ENCODE measurements at regions not wholly inside any gene's neighbourhood (a gene's known extent, or its start where the extent isn't known, plus 50 kb on each side); places are given as distances from the start of the nearest gene placed in this dataset.

DNA sequence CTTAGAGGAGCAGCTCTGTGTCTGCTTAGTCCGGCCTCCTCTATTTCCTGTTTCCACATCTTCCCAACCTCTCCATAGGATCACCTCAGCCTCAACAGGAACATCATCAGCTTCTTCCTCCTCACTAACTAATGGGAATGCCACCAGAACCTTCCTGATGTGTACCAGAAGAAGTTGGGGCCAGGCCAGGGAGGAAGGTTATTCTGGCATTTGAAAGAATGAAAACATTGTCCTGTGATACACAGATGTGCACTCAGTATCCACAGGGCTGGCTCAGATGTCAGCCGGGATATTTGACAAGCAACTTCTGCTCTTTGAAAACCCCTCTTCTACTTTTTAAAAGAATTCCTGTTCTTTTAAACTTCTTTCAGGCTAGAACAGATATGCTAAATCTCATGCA is 63.6 kb downstream of the TMEM30B start:
- TF ChIP-seq, protein P1, sequence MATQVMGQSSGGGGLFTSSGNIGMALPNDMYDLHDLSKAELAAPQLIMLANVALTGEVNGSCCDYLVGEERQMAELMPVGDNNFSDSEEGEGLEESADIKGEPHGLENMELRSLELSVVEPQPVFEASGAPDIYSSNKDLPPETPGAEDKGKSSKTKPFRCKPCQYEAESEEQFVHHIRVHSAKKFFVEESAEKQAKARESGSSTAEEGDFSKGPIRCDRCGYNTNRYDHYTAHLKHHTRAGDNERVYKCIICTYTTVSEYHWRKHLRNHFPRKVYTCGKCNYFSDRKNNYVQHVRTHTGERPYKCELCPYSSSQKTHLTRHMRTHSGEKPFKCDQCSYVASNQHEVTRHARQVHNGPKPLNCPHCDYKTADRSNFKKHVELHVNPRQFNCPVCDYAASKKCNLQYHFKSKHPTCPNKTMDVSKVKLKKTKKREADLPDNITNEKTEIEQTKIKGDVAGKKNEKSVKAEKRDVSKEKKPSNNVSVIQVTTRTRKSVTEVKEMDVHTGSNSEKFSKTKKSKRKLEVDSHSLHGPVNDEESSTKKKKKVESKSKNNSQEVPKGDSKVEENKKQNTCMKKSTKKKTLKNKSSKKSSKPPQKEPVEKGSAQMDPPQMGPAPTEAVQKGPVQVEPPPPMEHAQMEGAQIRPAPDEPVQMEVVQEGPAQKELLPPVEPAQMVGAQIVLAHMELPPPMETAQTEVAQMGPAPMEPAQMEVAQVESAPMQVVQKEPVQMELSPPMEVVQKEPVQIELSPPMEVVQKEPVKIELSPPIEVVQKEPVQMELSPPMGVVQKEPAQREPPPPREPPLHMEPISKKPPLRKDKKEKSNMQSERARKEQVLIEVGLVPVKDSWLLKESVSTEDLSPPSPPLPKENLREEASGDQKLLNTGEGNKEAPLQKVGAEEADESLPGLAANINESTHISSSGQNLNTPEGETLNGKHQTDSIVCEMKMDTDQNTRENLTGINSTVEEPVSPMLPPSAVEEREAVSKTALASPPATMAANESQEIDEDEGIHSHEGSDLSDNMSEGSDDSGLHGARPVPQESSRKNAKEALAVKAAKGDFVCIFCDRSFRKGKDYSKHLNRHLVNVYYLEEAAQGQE (IDR thresholded peaks at IDR 0.05; ENCODE audit: insufficient read depth in 1 of 2, low read depth in 2 of 2, low read length in 2 of 2) = no peak
- TF ChIP-seq TAF1 (IDR thresholded peaks at IDR 0.05; ENCODE audit: borderline replicate concordance, insufficient read depth, low read length) (no peak), FOXP2 (optimal IDR thresholded peaks at IDR 0.05; ENCODE audit: borderline replicate concordance, extremely low read depth, extremely low read length, insufficient read depth) (no peak)

DNA sequence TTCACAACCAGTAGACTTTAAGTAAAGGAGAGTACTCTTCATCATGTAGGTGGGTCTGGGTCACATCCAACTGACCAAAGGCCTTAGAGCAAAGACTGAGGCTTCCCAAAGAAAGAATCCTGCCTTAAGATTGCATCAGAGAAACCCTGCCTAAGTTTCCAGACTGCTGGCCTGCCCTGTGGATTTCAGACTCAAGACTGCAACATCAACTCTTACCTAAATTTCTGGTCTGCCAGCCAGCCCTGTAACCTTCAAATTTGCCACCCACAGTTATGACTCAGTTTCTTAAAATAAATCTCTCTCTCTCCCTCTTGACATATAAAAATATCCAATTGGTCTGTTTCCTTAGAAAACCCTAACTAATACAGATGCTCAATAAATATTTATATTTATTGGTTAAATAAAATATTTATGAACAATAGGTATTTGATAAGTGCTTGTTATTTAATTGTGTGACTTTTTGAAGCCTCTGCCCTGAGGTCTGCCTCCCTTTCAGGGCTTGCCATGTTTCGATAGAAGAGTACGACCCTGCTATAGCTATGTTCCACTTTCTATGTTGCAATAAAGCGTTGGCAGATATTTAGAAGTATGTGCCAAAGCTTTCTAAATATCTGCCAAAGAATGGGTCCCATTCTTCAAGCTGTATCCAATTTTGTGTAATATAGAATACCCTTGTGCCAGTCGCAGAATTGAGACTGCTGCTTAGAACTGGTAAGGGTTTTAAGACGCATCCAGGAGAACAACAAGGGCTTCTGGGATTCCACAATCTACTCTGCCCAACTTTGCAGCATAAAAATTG is 65.7 kb downstream of the TMEM30B start:
- TF ChIP-seq POLR2AphosphoS5 (IDR thresholded peaks at IDR 0.05; ENCODE audit: low read depth, low read length) = no peak
- TF ChIP-seq TAF1 (IDR thresholded peaks at IDR 0.05; ENCODE audit: borderline replicate concordance, insufficient read depth, low read length) = no peak
- TF ChIP-seq FOXP2 (optimal IDR thresholded peaks at IDR 0.05; ENCODE audit: borderline replicate concordance, extremely low read depth, extremely low read length, insufficient read depth) = no peak
- TF ChIP-seq SIN3A (IDR thresholded peaks at IDR 0.05; ENCODE audit: borderline replicate concordance, insufficient read depth, low read length) = no peak
- TF ChIP-seq, protein P1 (IDR thresholded peaks at IDR 0.05; ENCODE audit: insufficient read depth in 1 of 2, low read depth in 2 of 2, low read length in 2 of 2) = no peak

DNA sequence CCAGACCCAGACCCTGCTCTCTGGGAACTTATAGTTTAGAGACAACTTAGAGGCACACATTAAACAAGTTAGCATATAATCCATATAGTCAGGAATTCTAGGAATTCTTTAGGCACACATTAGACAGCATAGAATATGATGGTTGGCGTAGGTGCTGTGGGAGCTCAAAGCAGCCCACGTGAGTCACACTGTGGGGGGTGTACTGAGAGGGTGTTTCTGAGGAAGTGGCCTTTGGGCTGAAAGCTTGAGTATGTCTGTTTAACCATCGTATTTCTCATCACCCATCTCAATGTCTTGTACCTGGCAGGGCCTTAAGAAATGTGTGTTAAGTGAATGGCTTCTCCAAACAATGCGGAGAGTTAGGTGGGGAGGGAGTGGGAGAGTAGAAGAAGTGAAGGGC is 67.2 kb downstream of the TMEM30B start:
- TF ChIP-seq, protein P1 (IDR thresholded peaks at IDR 0.05; ENCODE audit: insufficient read depth in 1 of 2, low read depth in 2 of 2, low read length in 2 of 2) = no peak
- TF ChIP-seq TAF1 (IDR thresholded peaks at IDR 0.05; ENCODE audit: borderline replicate concordance, insufficient read depth, low read length) (no peak), FOXP2 (optimal IDR thresholded peaks at IDR 0.05; ENCODE audit: borderline replicate concordance, extremely low read depth, extremely low read length, insufficient read depth) (no peak), POLR2AphosphoS5 (IDR thresholded peaks at IDR 0.05; ENCODE audit: low read depth, low read length) (no peak), SIN3A (IDR thresholded peaks at IDR 0.05; ENCODE audit: borderline replicate concordance, insufficient read depth, low read length) (no peak)

DNA sequence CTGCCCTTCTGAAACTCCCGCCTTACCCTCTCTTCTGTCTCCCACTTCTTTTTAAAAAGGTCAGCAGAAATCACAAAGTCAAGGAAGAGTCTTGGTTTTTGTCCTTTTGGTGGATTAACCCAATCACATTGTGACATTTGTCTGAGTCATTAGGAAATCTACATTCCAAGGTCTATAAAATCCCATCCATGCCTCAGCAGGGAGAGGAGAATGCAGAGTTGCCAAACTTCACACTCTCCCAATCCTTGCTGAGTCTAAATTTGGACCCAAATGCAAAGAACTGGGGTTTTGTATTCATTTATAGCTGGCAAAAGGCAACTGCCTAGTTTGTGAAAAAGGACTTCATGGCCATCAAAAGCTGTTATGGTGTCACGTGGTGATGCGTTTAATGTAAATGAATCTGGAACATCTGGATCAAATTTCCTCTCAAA is 67.9 kb downstream of the TMEM30B start:
- no peak for TF ChIP-seq POLR2AphosphoS5 (IDR thresholded peaks at IDR 0.05; ENCODE audit: low read depth, low read length)
- TF ChIP-seq FOXP2 (optimal IDR thresholded peaks at IDR 0.05; ENCODE audit: borderline replicate concordance, extremely low read depth, extremely low read length, insufficient read depth) = no peak
- no peak for TF ChIP-seq TAF1 (IDR thresholded peaks at IDR 0.05; ENCODE audit: borderline replicate concordance, insufficient read depth, low read length)
- no peak for TF ChIP-seq SIN3A (IDR thresholded peaks at IDR 0.05; ENCODE audit: borderline replicate concordance, insufficient read depth, low read length)

DNA sequence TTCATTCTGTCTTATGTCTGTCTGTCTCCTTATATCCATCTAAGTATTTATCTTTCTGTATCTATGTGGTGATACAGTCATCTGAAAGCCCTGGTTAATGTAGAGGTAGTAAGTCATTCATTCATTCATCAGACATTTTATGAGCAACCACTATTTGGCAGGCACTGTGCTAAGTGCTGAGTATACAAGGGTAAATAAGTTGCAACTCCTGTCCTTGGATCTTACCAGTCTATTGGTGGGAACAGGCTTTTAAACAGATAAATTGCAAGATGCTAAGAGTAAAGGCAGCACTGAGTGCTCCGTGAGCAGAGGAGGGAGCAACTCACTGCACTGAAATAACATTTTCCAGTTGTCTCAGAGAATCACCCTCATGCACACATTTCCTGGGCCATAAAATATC is 68.6 kb downstream of the TMEM30B start:
- TF ChIP-seq POLR2AphosphoS5 (IDR thresholded peaks at IDR 0.05; ENCODE audit: low read depth, low read length) (no peak), FOXP2 (optimal IDR thresholded peaks at IDR 0.05; ENCODE audit: borderline replicate concordance, extremely low read depth, extremely low read length, insufficient read depth) (no peak), SIN3A (IDR thresholded peaks at IDR 0.05; ENCODE audit: borderline replicate concordance, insufficient read depth, low read length) (no peak), TAF1 (IDR thresholded peaks at IDR 0.05; ENCODE audit: borderline replicate concordance, insufficient read depth, low read length) (no peak)
- TF ChIP-seq, protein P1 (IDR thresholded peaks at IDR 0.05; ENCODE audit: insufficient read depth in 1 of 2, low read depth in 2 of 2, low read length in 2 of 2) = no peak

All from PFSK-1 (cell line).